OCI-LY7 (cell line): ENCODE measurements at regions not wholly inside any gene's neighbourhood (a gene's known extent, or its start where the extent isn't known, plus 50 kb on each side); places are given as distances from the start of the nearest gene placed in this dataset.

Experiments
- BruUV-seq: library from RNA; stranded (reverse); fragments of 400-500 nt; replicated peaks from 2 replicates; lab custom pipeline; 2021; lab: Mats Ljungman, UMichigan
- CTCF ChIA-PET: fragments of 300-600 bp; sonication (Branson Sonifier 250); formaldehyde crosslinking; loops from one replicate; lab custom pipeline; 2022; ENCODE audit warnings: antibody characterized with exemption; ENCODE audit not compliant: unreplicated experiment; lab: Charles Lee
- POLR2A ChIA-PET: fragments of 300-600 bp; sonication (Branson Sonifier 250); formaldehyde crosslinking; loops from one replicate; lab custom pipeline; 2022; ENCODE audit warnings: antibody characterized with exemption; lab: Charles Lee
- DNase-seq: peaks from one replicate; pipeline ENCODE4 v3.0.0-alpha.2; 2015; ENCODE audit warnings: low spot score
- H2AFZ ChIP-seq: fragments of 200-600 bp; sonication (generic), shearing (Covaris generic); 2 replicates; pipeline ENCODE4 v1.6.1; 2014; ENCODE audit warnings: mild to moderate bottlenecking, antibody characterized with exemption, low read length, moderate library complexity
- H3K27ac ChIP-seq: fragments of 200-600 bp; sonication (generic); 2 replicates; pipeline ENCODE4 v1.5.1; 2014; ENCODE audit warnings: mixed run types, low read depth, mild to moderate bottlenecking, moderate library complexity, low read length, inconsistent platforms; ENCODE audit not compliant: poor library complexity, severe bottlenecking
- H3K36me3 ChIP-seq: fragments of 200-600 bp; sonication (generic); 2 replicates; pipeline ENCODE4 v1.6.1; 2014; ENCODE audit warnings: mild to moderate bottlenecking, antibody characterized with exemption, low read length, moderate library complexity, mixed read lengths; ENCODE audit not compliant: insufficient read depth
- H3K4me1 ChIP-seq: fragments of 200-600 bp; sonication (generic); 2 replicates; pipeline ENCODE4 v1.5.1; 2014; ENCODE audit warnings: mild to moderate bottlenecking, low read length; ENCODE audit not compliant: insufficient read depth, poor library complexity, severe bottlenecking
- H3K4me2 ChIP-seq: fragments of 200-600 bp; sonication (generic); 2 replicates; pipeline ENCODE4 v1.6.1; 2014; ENCODE audit warnings: mild to moderate bottlenecking, low read length
- H3K4me3 ChIP-seq: fragments of 200-600 bp; sonication (generic); 2 replicates; pipeline ENCODE4 v1.5.1; 2014; ENCODE audit warnings: mild to moderate bottlenecking, low read depth, low read length; ENCODE audit not compliant: poor library complexity, severe bottlenecking
- H3K79me2 ChIP-seq: fragments of 200-600 bp; sonication (generic); 2 replicates; pipeline ENCODE4 v1.6.1; 2016; ENCODE audit warnings: low read depth, mild to moderate bottlenecking, low read length, moderate library complexity, mixed read lengths; ENCODE audit not compliant: insufficient read depth
- H3K9me2 ChIP-seq: fragments of 200-600 bp; sonication (generic); 2 replicates; pipeline ENCODE4 v1.6.1; 2016; ENCODE audit warnings: mild to moderate bottlenecking, low read length, mixed read lengths; ENCODE audit not compliant: insufficient read depth
- H3K9me3 ChIP-seq: fragments of 200-600 bp; sonication (generic); 2 replicates; pipeline ENCODE4 v1.6.1; 2014; ENCODE audit warnings: mild to moderate bottlenecking, mixed run types, low read length, mixed read lengths
- H4K20me1 ChIP-seq: fragments of 200-600 bp; sonication (generic); 2 replicates; pipeline ENCODE4 v1.6.1; 2014; ENCODE audit warnings: mild to moderate bottlenecking, antibody characterized with exemption, low read length, moderate library complexity, mixed read lengths; ENCODE audit not compliant: insufficient read depth
- CTCF ChIP-seq: fragments of 200-600 bp; sonication (generic); conservative IDR thresholded peaks from 2 replicates; pipeline ENCODE4 v1.5.1; 2014; ENCODE audit warnings: mild to moderate bottlenecking, antibody characterized with exemption, low read length, moderate library complexity, mixed read lengths
- EZH2phosphoT487 ChIP-seq: fragments of 200-600 bp; sonication (generic); IDR thresholded peaks from 2 replicates; pipeline ENCODE4 v1.6.1; 2018; ENCODE audit warnings: low read depth, borderline replicate concordance, mild to moderate bottlenecking, mixed run types, antibody characterized with exemption, low read length, moderate library complexity, mixed read lengths
- intact Hi-C: fragments of 100-400 bp; cut with micrococcal nuclease; formaldehyde crosslinking; loops from one replicate; pipeline ENCODE4 v1.10.0; 2022; ENCODE audit not compliant: unreplicated experiment

GRCh38 chr21:16213518-16213917 is 483.7 kb downstream of the USP25 start:
- no peak overlapping the region for H3K27ac ChIP-seq
- ChIA-PET CTCF (no interaction called here), POLR2A (no interaction called here)
- intact Hi-C loops: no loop called here
- no peaks in the 10 kb centered on the region for H3K4me1 ChIP-seq
- no peak overlapping the region for H3K4me2 ChIP-seq
- no peaks in the 10 kb centered on the region for H4K20me1 ChIP-seq
- H3K36me3 ChIP-seq: no peaks in the 10 kb centered on the region
- H2AFZ ChIP-seq: no peak overlapping the region
- no peaks in the 10 kb centered on the region for H3K9me2 ChIP-seq
- BruUV-seq: no TSS peak
- no peaks in the 10 kb centered on the region for H3K9me3 ChIP-seq
- H3K4me3 ChIP-seq: no peak overlapping the region
- DNase-seq: no peak
- H3K79me2 ChIP-seq: no peaks in the 10 kb centered on the region
- TF ChIP-seq CTCF: no peak
- no peak for TF ChIP-seq EZH2phosphoT487

- intact Hi-C loops: no loop called here
- ChIA-PET POLR2A (interaction anchor here (0.6 to 0.7 kb wide), 3 partner anchors 9 to 1068 kb away, joined by 3 read pairs; no protein-coding TSS in a partner anchor), CTCF (no interaction called here)
- TF ChIP-seq CTCF (no peak), EZH2phosphoT487 (no peak)
- no peak overlapping the region for H3K27ac ChIP-seq
- H3K36me3 ChIP-seq: no peaks in the 10 kb centered on the region
- H3K4me3 ChIP-seq: no peak overlapping the region
- no peaks in the 10 kb centered on the region for H3K9me3 ChIP-seq
- no peaks in the 10 kb centered on the region for H4K20me1 ChIP-seq
- no peaks in the 10 kb centered on the region for H3K4me1 ChIP-seq
- DNase-seq: no peak
- no peak overlapping the region for H3K4me2 ChIP-seq
- H3K79me2 ChIP-seq: no peaks in the 10 kb centered on the region
- H2AFZ ChIP-seq: no peak overlapping the region
- H3K9me2 ChIP-seq: no peaks in the 10 kb centered on the region
- BruUV-seq: no TSS peak
Observed at GRCh38 chr21:16215193-16215592, 485.4 kb downstream of the USP25 start.

- no peak overlapping the region for H3K27ac ChIP-seq
- H3K9me3 ChIP-seq: no peaks in the 10 kb centered on the region
- no peaks in the 10 kb centered on the region for H3K4me1 ChIP-seq
- DNase-seq: no peak
- no peak overlapping the region for H3K4me2 ChIP-seq
- no peaks in the 10 kb centered on the region for H3K9me2 ChIP-seq
- H4K20me1 ChIP-seq: no peaks in the 10 kb centered on the region
- H2AFZ ChIP-seq: no peak overlapping the region
- BruUV-seq: no TSS peak
- ChIA-PET POLR2A (interaction anchor here (0.6 to 0.7 kb wide), 2 partner anchors 10 to 102 kb away, joined by 3 read pairs; no protein-coding TSS in a partner anchor), CTCF (no interaction called here)
- intact Hi-C loops: no loop called here
- H3K4me3 ChIP-seq: no peak overlapping the region
- TF ChIP-seq EZH2phosphoT487: no peak
- no peak for TF ChIP-seq CTCF
- H3K79me2 ChIP-seq: no peaks in the 10 kb centered on the region
- no peaks in the 10 kb centered on the region for H3K36me3 ChIP-seq
Observed at GRCh38 chr21:16215663-16216183, 485.9 kb downstream of the USP25 start.
